ENCODE measurements at regions not wholly inside any gene's neighbourhood (a gene's known extent, or its start where the extent isn't known, plus 50 kb on each side); places are given as distances from the start of the nearest gene placed in this dataset.
"Not testable (repeated sequence)": the region's sequence is repeated elsewhere in the genome, so short reads cannot be mapped to it uniquely, and the experiment has no call there.

DNA sequence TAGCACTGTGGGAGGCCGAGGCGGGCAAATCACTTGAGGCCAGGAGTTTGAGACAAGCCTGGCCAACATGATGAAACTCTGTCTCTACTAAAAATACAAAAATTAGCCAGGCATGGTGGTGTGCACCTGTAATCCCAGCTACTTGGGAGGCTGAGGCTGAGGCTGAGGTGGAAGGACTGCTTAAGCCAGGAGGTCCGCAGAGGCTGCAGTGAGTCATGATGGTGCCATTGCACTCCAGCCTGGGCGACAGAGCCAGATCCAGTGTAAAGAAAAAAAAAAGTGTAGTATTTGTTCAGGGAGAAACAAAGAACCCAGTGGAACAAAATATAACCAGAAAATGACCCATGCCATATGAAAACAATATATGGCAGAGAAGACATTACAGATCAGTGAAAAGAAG, 57.4 kb upstream of the SMURF2 start:
- TF ChIP-seq, protein P1, sequence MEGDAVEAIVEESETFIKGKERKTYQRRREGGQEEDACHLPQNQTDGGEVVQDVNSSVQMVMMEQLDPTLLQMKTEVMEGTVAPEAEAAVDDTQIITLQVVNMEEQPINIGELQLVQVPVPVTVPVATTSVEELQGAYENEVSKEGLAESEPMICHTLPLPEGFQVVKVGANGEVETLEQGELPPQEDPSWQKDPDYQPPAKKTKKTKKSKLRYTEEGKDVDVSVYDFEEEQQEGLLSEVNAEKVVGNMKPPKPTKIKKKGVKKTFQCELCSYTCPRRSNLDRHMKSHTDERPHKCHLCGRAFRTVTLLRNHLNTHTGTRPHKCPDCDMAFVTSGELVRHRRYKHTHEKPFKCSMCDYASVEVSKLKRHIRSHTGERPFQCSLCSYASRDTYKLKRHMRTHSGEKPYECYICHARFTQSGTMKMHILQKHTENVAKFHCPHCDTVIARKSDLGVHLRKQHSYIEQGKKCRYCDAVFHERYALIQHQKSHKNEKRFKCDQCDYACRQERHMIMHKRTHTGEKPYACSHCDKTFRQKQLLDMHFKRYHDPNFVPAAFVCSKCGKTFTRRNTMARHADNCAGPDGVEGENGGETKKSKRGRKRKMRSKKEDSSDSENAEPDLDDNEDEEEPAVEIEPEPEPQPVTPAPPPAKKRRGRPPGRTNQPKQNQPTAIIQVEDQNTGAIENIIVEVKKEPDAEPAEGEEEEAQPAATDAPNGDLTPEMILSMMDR (IDR thresholded peaks at IDR 0.05; ENCODE audit: low read depth, low read length): not testable (repeated sequence)
- TF ChIP-seq EZH2phosphoT487 (IDR thresholded peaks at IDR 0.05; ENCODE audit: low read depth): not testable (repeated sequence)

All from OCI-LY3 (cell line).